ENCODE measurements at regions not wholly inside any gene's neighbourhood (a gene's known extent, or its start where the extent isn't known, plus 50 kb on each side); places are given as distances from the start of the nearest gene placed in this dataset.

- Histone ChIP-seq H3K4me3 (ENCODE audit: low read length) (no peak overlapping the region), H3K4me1 (ENCODE audit: low read length) (0 out of 2 replicates have a peak, but pooled peaks cover 7% of the 10 kb centered on the region), H4K20me1 (ENCODE audit: insufficient read depth, low read length) (no peaks in the 10 kb centered on the region), H3K36me3 (replicated peaks; ENCODE audit: insufficient read depth, low read length) (no peaks in the 10 kb centered on the region), H3K27me3 (replicated peaks; ENCODE audit: insufficient read depth, low read length) (no peaks in the 10 kb centered on the region), H2AFZ (ENCODE audit: low read length) (no peak overlapping the region), H3K9me3 (replicated peaks; ENCODE audit: insufficient read depth, low read length) (no peaks in the 10 kb centered on the region), H3K79me2 (ENCODE audit: low read length) (no peaks in the 10 kb centered on the region), H3K27ac (ENCODE audit: low read length) (no peak overlapping the region), H3K9me2 (replicated peaks; ENCODE audit: insufficient read depth, low read length) (no peaks in the 10 kb centered on the region), H3K4me2 (ENCODE audit: low read depth, low read length) (no peak overlapping the region), H3K9ac (ENCODE audit: low read length) (no peak overlapping the region), H3F3A (ENCODE audit: insufficient read depth, low read length) (0 out of 2 replicates have a peak, but pooled peaks cover 7% of the 10 kb centered on the region)
- no peak for TF ChIP-seq EZH2 (optimal IDR thresholded peaks at IDR 0.05; ENCODE audit: low read depth, low read length)
- no peak for TF ChIP-seq CTCF (IDR thresholded peaks at IDR 0.05; ENCODE audit: low read length)
- TF ChIP-seq EZH2phosphoT487 (IDR thresholded peaks at IDR 0.05; ENCODE audit: low read length): no peak
- DNase-seq: no peak
These were observed 119.1 kb upstream of the EPHA5 start for GRCh38 chr4:65789341-65789740.

DNA sequence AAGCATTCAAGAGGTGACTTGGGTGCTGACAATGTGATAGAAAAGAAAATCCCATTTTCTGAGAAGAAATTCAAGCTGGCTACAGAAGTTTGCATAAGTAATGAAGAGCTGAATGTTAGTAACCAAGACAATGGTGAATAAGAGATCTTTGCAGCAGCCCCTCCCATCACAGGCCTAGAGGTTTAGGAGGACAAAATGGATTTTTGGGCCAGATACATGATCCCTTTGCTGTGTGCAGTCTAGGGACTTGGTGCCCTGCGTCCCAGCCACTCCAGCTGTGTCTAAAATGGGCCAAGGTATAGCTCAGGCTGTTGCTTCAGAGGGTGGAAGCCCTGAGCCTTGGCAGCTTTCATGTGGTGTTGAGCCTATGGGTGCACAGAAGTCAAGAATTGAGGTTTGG lies 107.0 kb upstream of the EPHA5 start:
- no peak overlapping the region for H3K4me2 ChIP-seq (ENCODE audit: low read depth, low read length)
- H2AFZ ChIP-seq (ENCODE audit: low read length): no peak overlapping the region
- H3K9me3 ChIP-seq (replicated peaks; ENCODE audit: insufficient read depth, low read length): no peaks in the 10 kb centered on the region
- no peaks in the 10 kb centered on the region for H3K4me1 ChIP-seq (ENCODE audit: low read length)
- H3K9me2 ChIP-seq (replicated peaks; ENCODE audit: insufficient read depth, low read length): no peaks in the 10 kb centered on the region
- H3K4me3 ChIP-seq (ENCODE audit: low read length): no peak overlapping the region
- TF ChIP-seq CTCF (IDR thresholded peaks at IDR 0.05; ENCODE audit: low read length) (no peak), EZH2phosphoT487 (IDR thresholded peaks at IDR 0.05; ENCODE audit: low read length) (no peak), EZH2 (optimal IDR thresholded peaks at IDR 0.05; ENCODE audit: low read depth, low read length) (no peak)
- no peaks in the 10 kb centered on the region for H4K20me1 ChIP-seq (ENCODE audit: insufficient read depth, low read length)
- H3K9ac ChIP-seq (ENCODE audit: low read length): no peak overlapping the region
- no peaks in the 10 kb centered on the region for H3K36me3 ChIP-seq (replicated peaks; ENCODE audit: insufficient read depth, low read length)
- H3K27me3 ChIP-seq (replicated peaks; ENCODE audit: insufficient read depth, low read length): no peaks in the 10 kb centered on the region
- no peaks in the 10 kb centered on the region for H3K79me2 ChIP-seq (ENCODE audit: low read length)
- no peak for DNase-seq
- no peaks in the 10 kb centered on the region for H3F3A ChIP-seq (ENCODE audit: insufficient read depth, low read length)
- no peak overlapping the region for H3K27ac ChIP-seq (ENCODE audit: low read length)

- Histone ChIP-seq H3K4me1 (ENCODE audit: low read length) (no peaks in the 10 kb centered on the region), H3K79me2 (ENCODE audit: low read length) (no peaks in the 10 kb centered on the region), H3F3A (ENCODE audit: insufficient read depth, low read length) (no peaks in the 10 kb centered on the region), H3K27ac (ENCODE audit: low read length) (no peak overlapping the region), H3K4me2 (ENCODE audit: low read depth, low read length) (no peak overlapping the region), H3K36me3 (replicated peaks; ENCODE audit: insufficient read depth, low read length) (no peaks in the 10 kb centered on the region), H3K4me3 (ENCODE audit: low read length) (no peak overlapping the region), H3K9me2 (replicated peaks; ENCODE audit: insufficient read depth, low read length) (no peaks in the 10 kb centered on the region), H3K9me3 (replicated peaks; ENCODE audit: insufficient read depth, low read length) (no peaks in the 10 kb centered on the region), H3K27me3 (replicated peaks; ENCODE audit: insufficient read depth, low read length) (no peaks in the 10 kb centered on the region), H4K20me1 (ENCODE audit: insufficient read depth, low read length) (no peaks in the 10 kb centered on the region), H3K9ac (ENCODE audit: low read length) (no peak overlapping the region), H2AFZ (ENCODE audit: low read length) (no peak overlapping the region)
- DNase-seq: no peak
- TF ChIP-seq CTCF (IDR thresholded peaks at IDR 0.05; ENCODE audit: low read length): no peak
- TF ChIP-seq EZH2phosphoT487 (IDR thresholded peaks at IDR 0.05; ENCODE audit: low read length): no peak
- no peak for TF ChIP-seq EZH2 (optimal IDR thresholded peaks at IDR 0.05; ENCODE audit: low read depth, low read length)
These were observed 103.3 kb upstream of the EPHA5 start for GRCh38 chr4:65773636-65774035.

All from MM.1S (cell line).